ENCODE measurements at regions not wholly inside any gene's neighbourhood (a gene's known extent, or its start where the extent isn't known, plus 50 kb on each side); places are given as distances from the start of the nearest gene placed in this dataset.

DNA sequence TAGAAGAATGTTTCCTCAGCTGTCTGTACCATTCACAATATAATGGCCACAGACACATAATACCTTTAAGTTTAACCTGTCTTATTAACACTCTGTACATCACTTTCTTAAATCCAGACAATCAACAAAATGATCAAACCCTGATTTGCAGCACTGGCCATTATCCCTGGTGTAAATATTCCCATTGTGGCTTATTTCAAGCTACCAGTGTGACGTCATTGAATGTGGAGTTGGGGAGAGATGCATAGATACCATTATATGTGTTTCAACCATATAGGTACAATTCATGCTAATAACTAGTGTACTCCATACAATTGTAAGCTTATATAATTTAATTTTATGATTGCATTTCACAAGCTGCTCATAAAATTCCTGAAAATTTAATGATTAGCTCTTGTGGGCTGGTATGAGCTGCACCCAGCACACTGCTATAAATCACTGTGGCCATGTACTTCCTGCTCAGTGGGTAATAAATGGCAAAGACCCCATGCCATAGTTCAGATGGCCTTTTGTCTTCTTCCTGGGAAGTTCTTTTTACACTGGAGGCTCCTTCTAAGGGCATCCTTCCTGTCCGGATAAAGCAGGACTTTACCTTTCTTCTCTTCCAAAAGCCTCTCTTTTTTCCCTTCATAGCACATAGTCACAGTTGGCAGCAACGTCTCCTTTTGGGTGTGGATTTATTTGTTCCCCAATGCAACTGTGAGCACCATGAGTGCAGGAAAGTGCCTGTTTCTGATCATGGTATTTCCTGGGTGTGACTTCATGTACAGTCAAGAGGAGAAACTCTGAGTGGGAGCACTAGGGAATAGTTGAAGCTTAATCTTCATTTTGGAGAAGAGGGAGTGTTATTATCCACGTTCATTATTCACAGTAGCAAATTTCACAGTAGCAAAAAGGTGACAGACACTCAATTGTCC is 87.8 kb downstream of the MIAT start:
- ChIA-PET CTCF (interaction anchor here (0.6 kb wide), 1 partner anchor 11 kb away, joined by 3 read pairs; no protein-coding TSS in a partner anchor), POLR2A (ENCODE audit: low non-redundant PET) (no interaction called here)
- intact Hi-C loops (cut with micrococcal nuclease; ENCODE audit: unreplicated experiment): no loop called here
- H3K36me3 ChIP-seq (ENCODE audit: insufficient read depth, low read length, poor library complexity, severe bottlenecking): no peaks in the 10 kb centered on the region
- no peak overlapping the region for H3K4me3 ChIP-seq (ENCODE audit: low read depth, low read length, poor library complexity, severe bottlenecking)
- DNase-seq (ENCODE audit: low spot score): no peak
- TF ChIP-seq, protein P1, sequence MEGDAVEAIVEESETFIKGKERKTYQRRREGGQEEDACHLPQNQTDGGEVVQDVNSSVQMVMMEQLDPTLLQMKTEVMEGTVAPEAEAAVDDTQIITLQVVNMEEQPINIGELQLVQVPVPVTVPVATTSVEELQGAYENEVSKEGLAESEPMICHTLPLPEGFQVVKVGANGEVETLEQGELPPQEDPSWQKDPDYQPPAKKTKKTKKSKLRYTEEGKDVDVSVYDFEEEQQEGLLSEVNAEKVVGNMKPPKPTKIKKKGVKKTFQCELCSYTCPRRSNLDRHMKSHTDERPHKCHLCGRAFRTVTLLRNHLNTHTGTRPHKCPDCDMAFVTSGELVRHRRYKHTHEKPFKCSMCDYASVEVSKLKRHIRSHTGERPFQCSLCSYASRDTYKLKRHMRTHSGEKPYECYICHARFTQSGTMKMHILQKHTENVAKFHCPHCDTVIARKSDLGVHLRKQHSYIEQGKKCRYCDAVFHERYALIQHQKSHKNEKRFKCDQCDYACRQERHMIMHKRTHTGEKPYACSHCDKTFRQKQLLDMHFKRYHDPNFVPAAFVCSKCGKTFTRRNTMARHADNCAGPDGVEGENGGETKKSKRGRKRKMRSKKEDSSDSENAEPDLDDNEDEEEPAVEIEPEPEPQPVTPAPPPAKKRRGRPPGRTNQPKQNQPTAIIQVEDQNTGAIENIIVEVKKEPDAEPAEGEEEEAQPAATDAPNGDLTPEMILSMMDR (conservative IDR thresholded peaks at IDR 0.05; ENCODE audit: low read depth, low read length): no peak
- no peak for TF ChIP-seq EZH2 (IDR thresholded peaks at IDR 0.05; ENCODE audit: borderline replicate concordance, low read depth, low read length, poor library complexity, severe bottlenecking)
- no peak overlapping the region for H3K27ac ChIP-seq (ENCODE audit: low read depth, low read length, poor library complexity, severe bottlenecking)
- H3K4me1 ChIP-seq (ENCODE audit: insufficient read depth, low read length, poor library complexity, severe bottlenecking): no peaks in the 10 kb centered on the region
- H3K9me3 ChIP-seq (ENCODE audit: low read depth, low read length, poor library complexity, severe bottlenecking): no peaks in the 10 kb centered on the region
- no TSS peak for BruUV-seq (replicated peaks)
- no peaks in the 10 kb centered on the region for H3K27me3 ChIP-seq (replicated peaks; ENCODE audit: insufficient read depth, low read depth, low read length, poor library complexity)

DNA sequence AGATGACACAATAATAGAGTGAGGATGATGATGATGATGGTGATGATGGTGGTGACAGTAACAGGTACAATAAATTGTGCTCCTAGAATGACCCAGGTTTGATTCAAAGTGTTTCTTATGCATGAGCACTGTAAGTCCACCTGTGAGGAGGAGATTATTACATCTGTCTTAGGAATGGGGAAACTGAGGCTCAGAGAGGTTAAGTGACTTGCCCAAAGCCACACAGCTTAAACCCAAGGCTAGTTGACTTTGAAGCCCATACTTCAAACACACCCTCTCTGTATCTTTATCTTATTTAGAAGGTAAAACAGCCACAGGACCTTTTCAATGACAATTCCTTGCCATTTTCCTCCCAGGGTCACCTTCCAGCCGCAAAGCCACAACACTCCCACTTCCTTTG is 88.9 kb downstream of the MIAT start:
- POLR2A ChIA-PET (ENCODE audit: low non-redundant PET): no interaction called here
- TF ChIP-seq EZH2 (IDR thresholded peaks at IDR 0.05; ENCODE audit: borderline replicate concordance, low read depth, low read length, poor library complexity, severe bottlenecking): no peak
- TF ChIP-seq, protein P1 (conservative IDR thresholded peaks at IDR 0.05; ENCODE audit: low read depth, low read length): no peak
- no peaks in the 10 kb centered on the region for H3K9me3 ChIP-seq (ENCODE audit: low read depth, low read length, poor library complexity, severe bottlenecking)
- intact Hi-C loops (cut with micrococcal nuclease; ENCODE audit: unreplicated experiment): no loop called here
- no peak overlapping the region for H3K4me3 ChIP-seq (ENCODE audit: low read depth, low read length, poor library complexity, severe bottlenecking)
- DNase-seq (ENCODE audit: low spot score): no peak
- BruUV-seq (replicated peaks): no TSS peak
- H3K36me3 ChIP-seq (ENCODE audit: insufficient read depth, low read length, poor library complexity, severe bottlenecking): no peaks in the 10 kb centered on the region
- H3K27me3 ChIP-seq (replicated peaks; ENCODE audit: insufficient read depth, low read depth, low read length, poor library complexity): no peaks in the 10 kb centered on the region
- no peak overlapping the region for H3K27ac ChIP-seq (ENCODE audit: low read depth, low read length, poor library complexity, severe bottlenecking)
- CTCF ChIA-PET: no interaction called here
- no peaks in the 10 kb centered on the region for H3K4me1 ChIP-seq (ENCODE audit: insufficient read depth, low read length, poor library complexity, severe bottlenecking)

DNA sequence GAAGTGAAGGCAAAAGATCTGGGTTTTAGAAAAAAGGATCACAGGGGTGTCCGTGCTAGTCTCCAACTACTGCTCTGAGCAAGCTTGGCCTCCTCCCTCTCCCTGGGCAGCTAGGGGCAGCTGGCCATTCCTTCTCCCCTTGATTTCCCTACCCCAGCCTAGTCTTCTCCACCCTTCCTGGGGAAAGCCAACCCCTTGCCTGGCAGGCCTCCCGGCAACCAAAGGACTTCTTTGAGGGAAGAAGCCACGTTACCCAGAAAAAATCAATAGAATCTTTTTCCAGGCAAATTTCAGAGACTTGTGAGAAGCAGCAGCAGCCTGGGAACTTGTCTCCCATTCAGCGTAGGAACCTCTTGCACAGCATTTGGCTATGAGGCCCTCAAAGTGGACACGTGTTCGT is 91.5 kb downstream of the MIAT start:
- no peaks in the 10 kb centered on the region for H3K9me3 ChIP-seq (ENCODE audit: low read depth, low read length, poor library complexity, severe bottlenecking)
- no peak overlapping the region for H3K4me3 ChIP-seq (ENCODE audit: low read depth, low read length, poor library complexity, severe bottlenecking)
- DNase-seq (ENCODE audit: low spot score): no peak
- H3K36me3 ChIP-seq (ENCODE audit: insufficient read depth, low read length, poor library complexity, severe bottlenecking): no peaks in the 10 kb centered on the region
- H3K27ac ChIP-seq (ENCODE audit: low read depth, low read length, poor library complexity, severe bottlenecking): no peak overlapping the region
- POLR2A ChIA-PET (ENCODE audit: low non-redundant PET): no interaction called here
- no TSS peak for BruUV-seq (replicated peaks)
- CTCF ChIA-PET: no interaction called here
- no peaks in the 10 kb centered on the region for H3K27me3 ChIP-seq (replicated peaks; ENCODE audit: insufficient read depth, low read depth, low read length, poor library complexity)
- TF ChIP-seq, protein P1 (conservative IDR thresholded peaks at IDR 0.05; ENCODE audit: low read depth, low read length): no peak
- no peak for TF ChIP-seq EZH2 (IDR thresholded peaks at IDR 0.05; ENCODE audit: borderline replicate concordance, low read depth, low read length, poor library complexity, severe bottlenecking)
- intact Hi-C loops (cut with micrococcal nuclease; ENCODE audit: unreplicated experiment): no loop called here
- H3K4me1 ChIP-seq (ENCODE audit: insufficient read depth, low read length, poor library complexity, severe bottlenecking): no peaks in the 10 kb centered on the region

Measured in A673 (cell line).